Neural progenitor cell (in vitro differentiated cells): ENCODE measurements at regions not wholly inside any gene's neighbourhood (a gene's known extent, or its start where the extent isn't known, plus 50 kb on each side); places are given as distances from the start of the nearest gene placed in this dataset.

Experiments
- DNase-seq: peaks from one replicate; pipeline ENCODE4 v3.0.0-alpha.2; 2016; ENCODE audit warnings: low spot score
- H2AFZ ChIP-seq: fragments of 200-600 bp; sonication (generic); replicated peaks from 2 replicates; pipeline ENCODE4 v1.6.1; 2016; ENCODE audit warnings: antibody characterized with exemption
- H3F3A ChIP-seq: fragments of 200-600 bp; sonication (generic); 2 replicates; pipeline ENCODE4 v1.6.1; 2016; ENCODE audit warnings: antibody characterized with exemption, low read depth
- H3K27ac ChIP-seq: fragments of 200-600 bp; sonication (generic); 2 replicates; pipeline ENCODE4 v1.5.1; 2016; ENCODE audit warnings: mild to moderate bottlenecking
- H3K27me3 ChIP-seq: fragments of 200-600 bp; sonication (generic); 2 replicates; pipeline ENCODE4 v1.6.1; 2016; ENCODE audit warnings: mild to moderate bottlenecking, moderate library complexity
- H3K36me3 ChIP-seq: fragments of 200-600 bp; sonication (generic); 2 replicates; pipeline ENCODE4 v1.5.1; 2016
- H3K4me1 ChIP-seq: fragments of 200-600 bp; sonication (generic); 2 replicates; pipeline ENCODE4 v1.6.1; 2016; ENCODE audit warnings: mixed run types
- H3K4me2 ChIP-seq: fragments of 200-600 bp; sonication (generic); 2 replicates; pipeline ENCODE4 v1.6.1; 2016
- H3K4me3 ChIP-seq: fragments of 200-600 bp; sonication (generic); 2 replicates; pipeline ENCODE4 v1.5.1; 2016
- H3K79me2 ChIP-seq: fragments of 200-600 bp; sonication (generic); 2 replicates; pipeline ENCODE4 v1.6.1; 2016; ENCODE audit warnings: low read depth
- H3K9ac ChIP-seq: fragments of 200-600 bp; sonication (generic); 2 replicates; pipeline ENCODE4 v1.6.1; 2016
- H3K9me3 ChIP-seq: fragments of 200-600 bp; sonication (generic); 2 replicates; pipeline ENCODE4 v1.5.1; 2016; ENCODE audit warnings: low read depth
- H4K20me1 ChIP-seq: fragments of 200-600 bp; sonication (generic); 2 replicates; pipeline ENCODE4 v1.6.1; 2016; ENCODE audit warnings: low read depth
- H3K27ac Mint-ChIP-seq: 3 replicates; pipeline ENCODE4 v1.8.0; 2021; ENCODE audit warnings: mixed read lengths
- H3K27me3 Mint-ChIP-seq: 2 replicates; pipeline ENCODE4 v1.8.0; 2022; ENCODE audit warnings: low read depth, mild to moderate bottlenecking, inconsistent platforms, moderate library complexity, mixed read lengths; ENCODE audit not compliant: insufficient read depth
- H3K36me3 Mint-ChIP-seq: 3 replicates; pipeline ENCODE4 v1.8.0; 2021; ENCODE audit warnings: mixed read lengths
- H3K4me1 Mint-ChIP-seq: 3 replicates; pipeline ENCODE4 v1.8.0; 2021; ENCODE audit warnings: mixed read lengths
- H3K4me3 Mint-ChIP-seq: 3 replicates; pipeline ENCODE4 v1.8.0; 2021; ENCODE audit warnings: mild to moderate bottlenecking, moderate library complexity, mixed read lengths
- H3K9me3 Mint-ChIP-seq: 3 replicates; pipeline ENCODE4 v1.8.0; 2020; ENCODE audit warnings: mixed read lengths
- CTCF ChIP-seq: fragments of 200-600 bp; sonication (generic); IDR thresholded peaks from 2 replicates; pipeline ENCODE4 v1.5.1; 2017; ENCODE audit warnings: antibody characterized with exemption, mild to moderate bottlenecking
- EZH2 ChIP-seq: fragments of 200-600 bp; sonication (generic); IDR thresholded peaks from 2 replicates; pipeline ENCODE4 v1.6.1; 2017; ENCODE audit warnings: antibody characterized with exemption, mild to moderate bottlenecking, moderate library complexity
- EZH2phosphoT487 ChIP-seq: fragments of 200-600 bp; sonication (generic); IDR thresholded peaks from 2 replicates; pipeline ENCODE4 v1.6.1; 2017; ENCODE audit warnings: antibody characterized with exemption

GRCh38 chr2:221330436-221330835 is 241.7 kb downstream of the EPHA4 start:
- H3K4me3 Mint-ChIP-seq = no peak overlapping the region
- no peak overlapping the region for H3K9ac ChIP-seq
- no peaks in the 10 kb centered on the region for H3F3A ChIP-seq
- H3K36me3 Mint-ChIP-seq = peaks cover 2% of the 10 kb centered on the region
- H3K4me2 ChIP-seq = no peak overlapping the region
- no peaks in the 10 kb centered on the region for H3K36me3 ChIP-seq
- H3K9me3 Mint-ChIP-seq = no peaks in the 10 kb centered on the region
- no peak overlapping the region for H3K4me3 ChIP-seq
- no peaks in the 10 kb centered on the region for H3K9me3 ChIP-seq
- peaks cover 3% of the 10 kb centered on the region for H3K4me1 Mint-ChIP-seq
- TF ChIP-seq EZH2 = no peak
- TF ChIP-seq EZH2phosphoT487 = no peak
- no peak for TF ChIP-seq CTCF
- H3K27me3 ChIP-seq = no peaks in the 10 kb centered on the region
- H3K27me3 Mint-ChIP-seq = peaks cover 2% of the 10 kb centered on the region
- no peaks in the 10 kb centered on the region for H3K4me1 ChIP-seq
- no peak overlapping the region for H3K27ac Mint-ChIP-seq
- no peaks in the 10 kb centered on the region for H3K79me2 ChIP-seq
- H4K20me1 ChIP-seq = no peaks in the 10 kb centered on the region
- no peak overlapping the region for H2AFZ ChIP-seq
- H3K27ac ChIP-seq = no peak overlapping the region
- DNase-seq = no peak

- Mint-ChIP-seq H3K4me3 (no peak overlapping the region), H3K4me1 (peaks cover 5% of the 10 kb centered on the region), H3K9me3 (no peaks in the 10 kb centered on the region), H3K36me3 (no peaks in the 10 kb centered on the region), H3K27ac (no peak overlapping the region), H3K27me3 (no peaks in the 10 kb centered on the region)
- Histone ChIP-seq H2AFZ (no peak overlapping the region), H3K36me3 (no peaks in the 10 kb centered on the region), H3K9me3 (no peaks in the 10 kb centered on the region), H3K4me1 (no peaks in the 10 kb centered on the region), H3K27me3 (no peaks in the 10 kb centered on the region), H3F3A (no peaks in the 10 kb centered on the region), H3K4me3 (no peak overlapping the region), H4K20me1 (no peaks in the 10 kb centered on the region), H3K27ac (no peak overlapping the region), H3K4me2 (no peak overlapping the region), H3K79me2 (no peaks in the 10 kb centered on the region), H3K9ac (no peak overlapping the region)
- TF ChIP-seq EZH2 (no peak), EZH2phosphoT487 (no peak), CTCF (no peak)
- no peak for DNase-seq
These were observed 237.5 kb downstream of the EPHA4 start for GRCh38 chr2:221334481-221335218.

GRCh38 chr2:221335219-221335752 is 236.8 kb downstream of the EPHA4 start:
- Histone ChIP-seq H2AFZ (no peak overlapping the region), H4K20me1 (no peaks in the 10 kb centered on the region), H3K27me3 (no peaks in the 10 kb centered on the region), H3K9me3 (no peaks in the 10 kb centered on the region), H3K4me3 (no peak overlapping the region), H3K36me3 (no peaks in the 10 kb centered on the region), H3F3A (no peaks in the 10 kb centered on the region), H3K27ac (no peak overlapping the region), H3K79me2 (no peaks in the 10 kb centered on the region), H3K4me2 (no peak overlapping the region), H3K4me1 (no peaks in the 10 kb centered on the region), H3K9ac (no peak overlapping the region)
- TF ChIP-seq CTCF = no peak
- no peak for TF ChIP-seq EZH2phosphoT487
- no peak for TF ChIP-seq EZH2
- Mint-ChIP-seq H3K27me3 (no peaks in the 10 kb centered on the region), H3K4me1 (peaks cover 5% of the 10 kb centered on the region), H3K9me3 (no peaks in the 10 kb centered on the region), H3K27ac (no peak overlapping the region), H3K4me3 (no peak overlapping the region), H3K36me3 (no peaks in the 10 kb centered on the region)
- no peak for DNase-seq
